ENCODE measurements at regions not wholly inside any gene's neighbourhood (a gene's known extent, or its start where the extent isn't known, plus 50 kb on each side); places are given as distances from the start of the nearest gene placed in this dataset.

- Histone ChIP-seq H3K27ac (replicated peaks in 1 of 4) (no peak overlapping the region), H3K36me3 (no peaks in the 10 kb centered on the region), H3K27me3 (no peaks in the 10 kb centered on the region), H3K9me3 (no peaks in the 10 kb centered on the region), H3K4me1 (peaks cover 0 to 9% (median 4%) of the 10 kb centered on the region in 4 donors), H3K4me3 (no peak overlapping the region)
- no peak for DNase-seq (ENCODE audit: extremely low spot score)
- intact Hi-C loops (cut with DNase I), result loop anchor here (10.0 kb wide), 1 partner anchor 305 kb away; the partner anchor contains the start of gene ZNF608
- WGBS, result 58% methylated on average over 6 of the region's 6 CpGs
- TF ChIP-seq EP300 (IDR thresholded peaks at IDR 0.05) (no peak), POLR2AphosphoS5 (IDR thresholded peaks at IDR 0.05) (no peak), POLR2A (IDR thresholded peaks at IDR 0.05; ENCODE audit: low read depth) (no peak)
- TF ChIP-seq, protein P1, sequence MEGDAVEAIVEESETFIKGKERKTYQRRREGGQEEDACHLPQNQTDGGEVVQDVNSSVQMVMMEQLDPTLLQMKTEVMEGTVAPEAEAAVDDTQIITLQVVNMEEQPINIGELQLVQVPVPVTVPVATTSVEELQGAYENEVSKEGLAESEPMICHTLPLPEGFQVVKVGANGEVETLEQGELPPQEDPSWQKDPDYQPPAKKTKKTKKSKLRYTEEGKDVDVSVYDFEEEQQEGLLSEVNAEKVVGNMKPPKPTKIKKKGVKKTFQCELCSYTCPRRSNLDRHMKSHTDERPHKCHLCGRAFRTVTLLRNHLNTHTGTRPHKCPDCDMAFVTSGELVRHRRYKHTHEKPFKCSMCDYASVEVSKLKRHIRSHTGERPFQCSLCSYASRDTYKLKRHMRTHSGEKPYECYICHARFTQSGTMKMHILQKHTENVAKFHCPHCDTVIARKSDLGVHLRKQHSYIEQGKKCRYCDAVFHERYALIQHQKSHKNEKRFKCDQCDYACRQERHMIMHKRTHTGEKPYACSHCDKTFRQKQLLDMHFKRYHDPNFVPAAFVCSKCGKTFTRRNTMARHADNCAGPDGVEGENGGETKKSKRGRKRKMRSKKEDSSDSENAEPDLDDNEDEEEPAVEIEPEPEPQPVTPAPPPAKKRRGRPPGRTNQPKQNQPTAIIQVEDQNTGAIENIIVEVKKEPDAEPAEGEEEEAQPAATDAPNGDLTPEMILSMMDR (IDR thresholded peaks at IDR 0.05), result no peak
Observed at GRCh38 chr5:125049721-125050702, 303.6 kb upstream of the ZNF608 start.

DNA sequence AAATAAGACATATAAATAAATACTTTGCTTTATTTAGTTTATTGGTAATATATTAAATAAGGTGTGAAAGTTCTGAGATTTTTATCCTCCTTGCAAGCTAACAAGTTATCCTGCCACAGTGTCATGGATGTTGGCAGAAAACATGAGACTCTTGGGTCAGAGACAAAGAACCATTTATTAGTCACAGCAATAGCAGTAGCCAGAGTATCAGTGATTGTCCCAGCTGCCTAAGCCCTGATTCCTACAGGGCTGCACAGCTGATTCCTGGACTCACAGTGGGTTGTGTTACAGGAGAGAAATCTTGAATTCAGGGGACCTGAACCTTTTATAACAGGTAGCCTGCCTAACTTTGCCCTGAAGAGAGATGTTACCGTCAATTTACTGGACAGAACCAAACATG, 304.5 kb upstream of the ZNF608 start:
- Histone ChIP-seq H3K27me3 (no peaks in the 10 kb centered on the region), H3K36me3 (no peaks in the 10 kb centered on the region), H3K9me3 (no peaks in the 10 kb centered on the region), H3K4me1 (peaks cover 0 to 9% (median 4%) of the 10 kb centered on the region in 4 donors), H3K27ac (replicated peaks in 1 of 4) (no peak overlapping the region), H3K4me3 (no peak overlapping the region)
- 100% methylated on average over 1 of the region's 1 CpG for WGBS
- TF ChIP-seq POLR2A (IDR thresholded peaks at IDR 0.05; ENCODE audit: low read depth), result no peak
- TF ChIP-seq POLR2AphosphoS5 (IDR thresholded peaks at IDR 0.05), result no peak
- TF ChIP-seq EP300 (IDR thresholded peaks at IDR 0.05), result no peak
- intact Hi-C loops (cut with DNase I), result no loop called here
- no peak for DNase-seq (ENCODE audit: extremely low spot score)

- H3K27ac ChIP-seq (replicated peaks in 1 of 4), result no peak overlapping the region
- 91% methylated on average over 7 of the region's 7 CpGs for WGBS
- H3K9me3 ChIP-seq, result no peaks in the 10 kb centered on the region
- H3K4me3 ChIP-seq, result no peak overlapping the region
- TF ChIP-seq, protein P1 (IDR thresholded peaks at IDR 0.05), result no peak
- TF ChIP-seq EP300 (IDR thresholded peaks at IDR 0.05) (no peak), POLR2A (IDR thresholded peaks at IDR 0.05; ENCODE audit: low read depth) (no peak), POLR2AphosphoS5 (IDR thresholded peaks at IDR 0.05) (no peak)
- H3K4me1 ChIP-seq, result peaks cover 0 to 21% (median 14%) of the 10 kb centered on the region in 4 donors
- no peak for DNase-seq (ENCODE audit: extremely low spot score)
- H3K27me3 ChIP-seq, result no peaks in the 10 kb centered on the region
- intact Hi-C loops (cut with DNase I), result no loop called here
- no peaks in the 10 kb centered on the region for H3K36me3 ChIP-seq
Observed at GRCh38 chr5:125052584-125052983, 306.1 kb upstream of the ZNF608 start.

DNA sequence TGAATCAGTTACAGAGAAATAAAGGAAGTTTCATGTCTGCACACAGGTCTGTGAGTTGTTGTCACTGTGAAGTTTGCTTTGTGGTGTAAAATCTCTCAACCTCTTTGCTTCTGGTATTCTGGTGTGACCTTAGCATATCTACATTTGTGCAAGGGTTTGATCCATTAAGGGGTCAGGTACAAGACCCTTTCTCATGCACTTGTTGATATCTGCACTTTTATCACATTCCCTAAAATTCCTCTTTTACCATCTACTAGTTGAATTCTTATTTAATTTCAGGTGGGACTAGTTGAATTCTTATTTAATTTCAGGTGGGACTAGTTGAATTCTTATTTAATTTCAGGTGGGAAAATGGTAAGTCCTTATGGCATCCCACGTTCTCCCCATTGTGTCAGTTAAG, 306.7 kb upstream of the ZNF608 start:
- Histone ChIP-seq H3K27me3 (no peaks in the 10 kb centered on the region), H3K9me3 (no peaks in the 10 kb centered on the region), H3K4me1 (peaks cover 4 to 27% (median 18%) of the 10 kb centered on the region in 4 donors), H3K27ac (replicated peaks in 1 of 4) (no peak overlapping the region), H3K4me3 (no peak overlapping the region), H3K36me3 (no peaks in the 10 kb centered on the region)
- TF ChIP-seq POLR2A (IDR thresholded peaks at IDR 0.05; ENCODE audit: low read depth), result no peak
- no peak for TF ChIP-seq EP300 (IDR thresholded peaks at IDR 0.05)
- no peak for TF ChIP-seq POLR2AphosphoS5 (IDR thresholded peaks at IDR 0.05)
- TF ChIP-seq, protein P1 (IDR thresholded peaks at IDR 0.05), result no peak
- 90% methylated on average over 1 of the region's 1 CpG for WGBS
- intact Hi-C loops (cut with DNase I), result no loop called here
- no peak for DNase-seq (ENCODE audit: extremely low spot score)

- intact Hi-C loops (cut with DNase I), result no loop called here
- no peaks in the 10 kb centered on the region for H3K27me3 ChIP-seq
- WGBS, result 96% methylated on average over 4 of the region's 4 CpGs
- no peak for DNase-seq (ENCODE audit: extremely low spot score)
- H3K27ac ChIP-seq (replicated peaks in 1 of 4), result no peak overlapping the region
- no peak overlapping the region for H3K4me3 ChIP-seq
- peaks cover 12 to 36% (median 28%) of the 10 kb centered on the region in 4 donors for H3K4me1 ChIP-seq
- no peaks in the 10 kb centered on the region for H3K9me3 ChIP-seq
- H3K36me3 ChIP-seq, result no peaks in the 10 kb centered on the region
- TF ChIP-seq, protein P1 (IDR thresholded peaks at IDR 0.05), result no peak
- TF ChIP-seq EP300 (IDR thresholded peaks at IDR 0.05) (no peak), POLR2A (IDR thresholded peaks at IDR 0.05; ENCODE audit: low read depth) (no peak), POLR2AphosphoS5 (IDR thresholded peaks at IDR 0.05) (no peak)
Observed at GRCh38 chr5:125054146-125054545, 307.7 kb upstream of the ZNF608 start.

Measured in esophagus muscularis mucosa (tissue), 4 donors.